ENCODE measurements at regions not wholly inside any gene's neighbourhood (a gene's known extent, or its start where the extent isn't known, plus 50 kb on each side); places are given as distances from the start of the nearest gene placed in this dataset. TPM values are rescaled to one million over a fixed set of nuclear protein-coding genes. Genes with fewer than 3 reads are reported as not detected.

Small RNA genes lying in the stretch of these regions (small RNA-seq; reads per million reads assigned to genes)
- gene RF00017 = not detected

All from skeletal muscle tissue (tissue), 1 donor.